HG03565 (cell line): ENCODE measurements at regions not wholly inside any gene's neighbourhood (a gene's known extent, or its start where the extent isn't known, plus 50 kb on each side); places are given as distances from the start of the nearest gene placed in this dataset.
A peak's percentile ranks its signal among the peaks of the same experiment; 100 is the strongest.

Source experiments
- ATAC-seq: cut with Tn5 transposase; IDR thresholded peaks from one replicate; pipeline ENCODE4 v1.9.1; 2021; ENCODE audit warnings: mild to moderate bottlenecking, moderate library complexity; ENCODE audit not compliant: unreplicated experiment

DNA sequence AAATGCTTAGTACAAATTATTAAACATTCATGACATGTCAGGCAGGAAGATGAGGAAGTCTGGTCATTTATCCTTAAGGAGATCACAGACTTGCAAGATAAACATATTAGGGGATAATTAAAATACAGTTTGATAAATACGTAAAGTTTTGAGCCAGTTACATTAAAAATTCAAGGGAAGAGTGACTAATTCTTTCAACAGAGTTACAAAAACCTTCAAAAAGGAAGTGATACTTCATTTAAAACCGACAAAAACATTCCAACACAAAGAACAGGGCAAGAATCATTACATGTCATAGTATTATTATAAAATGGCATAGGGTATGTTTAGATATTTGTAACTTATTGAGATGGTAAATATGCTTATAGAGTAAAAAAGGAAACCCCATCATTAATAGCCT, 636.0 kb downstream of the NR4A2 start:
- no peak for ATAC-seq

DNA sequence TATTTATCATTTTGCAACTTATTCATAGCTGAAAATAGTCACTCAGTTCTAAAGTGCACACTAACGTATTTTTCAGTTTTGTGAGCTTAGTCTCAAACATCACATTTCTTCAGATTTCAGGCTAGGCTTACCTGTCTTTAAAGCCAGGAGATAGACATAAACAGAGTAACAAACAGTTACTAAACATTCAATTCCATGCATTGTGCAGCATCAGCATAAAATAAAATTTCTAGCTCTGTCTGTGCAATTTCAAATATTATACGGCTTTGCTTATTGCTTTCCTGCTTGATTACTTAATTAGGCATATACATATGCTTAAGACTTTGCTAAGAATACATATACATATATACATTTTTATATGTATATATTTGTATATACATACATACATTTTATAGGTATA, 637.0 kb downstream of the NR4A2 start:
- no peak for ATAC-seq

DNA sequence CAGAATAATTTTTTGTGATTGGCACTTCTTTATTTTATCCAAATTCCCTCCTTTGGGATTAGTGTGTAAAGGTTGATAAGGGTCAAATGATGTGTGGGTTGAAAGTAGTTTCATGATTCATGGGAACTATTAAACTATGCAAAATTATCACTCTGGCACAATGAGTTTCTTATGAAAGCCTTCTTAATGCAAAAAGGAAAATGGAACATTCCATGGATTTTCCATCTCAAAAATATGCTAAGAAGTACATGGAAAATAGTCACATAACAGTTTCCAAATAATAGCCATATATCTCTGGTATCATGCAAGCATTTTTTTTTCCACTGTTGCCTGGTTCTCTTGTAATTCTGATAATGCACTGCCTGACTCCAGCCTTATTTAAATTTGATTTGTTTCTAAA, 639.7 kb downstream of the NR4A2 start:
- ATAC-seq: no peak

DNA sequence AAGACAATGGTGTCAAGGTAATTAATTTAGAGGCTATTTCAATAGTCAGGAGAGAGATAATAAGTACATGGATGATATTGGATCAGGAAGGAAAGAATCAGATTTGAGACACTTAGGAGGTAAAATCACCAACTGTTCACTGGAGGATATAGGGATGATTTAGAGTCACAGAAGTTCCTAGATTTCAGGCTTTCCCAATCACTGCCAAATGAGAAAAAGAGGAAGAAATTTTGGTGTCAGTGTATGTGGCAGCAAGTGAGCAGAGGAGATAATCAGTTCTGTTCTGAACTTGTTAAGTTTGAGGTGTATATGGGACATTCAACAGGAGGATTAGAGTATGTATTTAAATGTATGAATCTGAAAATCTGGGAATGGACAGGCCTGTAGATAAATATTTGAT, 640.4 kb downstream of the NR4A2 start:
- ATAC-seq: no peak

DNA sequence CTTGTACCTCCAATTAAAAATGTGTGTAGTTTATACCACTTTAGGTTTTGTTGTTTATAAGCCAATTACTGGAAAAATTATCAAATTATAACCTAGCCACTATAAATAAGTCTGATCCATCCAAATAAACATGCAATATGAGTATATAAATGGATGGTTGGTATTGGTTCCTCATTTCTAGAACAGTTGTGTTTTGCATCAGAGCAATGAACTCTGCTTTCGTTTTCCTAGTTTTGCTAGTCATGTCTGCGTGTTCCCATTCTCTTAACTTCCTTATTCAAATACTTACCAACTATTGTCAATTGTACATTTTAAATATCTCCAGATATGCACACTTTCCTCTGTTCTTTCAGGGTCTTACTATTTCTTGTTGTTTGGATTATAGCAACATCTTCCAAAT, 641.7 kb downstream of the NR4A2 start:
- ATAC-seq: peak; percentile 90

DNA sequence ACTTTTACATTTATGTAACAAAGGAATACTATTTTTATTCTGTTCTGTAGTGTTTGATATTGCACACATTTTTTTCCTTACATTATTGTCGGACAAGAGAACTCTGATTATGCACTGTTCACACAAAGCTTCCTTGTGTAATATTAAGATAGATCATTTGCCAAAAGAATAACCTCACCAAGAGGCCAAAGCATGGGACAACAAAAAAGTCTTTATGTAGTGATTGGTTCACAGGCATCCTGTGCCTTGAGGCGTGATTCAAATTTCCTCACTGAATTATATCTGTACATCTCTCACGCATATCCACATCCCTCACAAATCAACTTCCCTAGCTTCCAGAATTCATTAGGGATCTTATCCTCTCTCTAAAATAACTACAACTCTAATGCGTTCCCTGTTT, 642.7 kb downstream of the NR4A2 start:
- ATAC-seq: no peak

DNA sequence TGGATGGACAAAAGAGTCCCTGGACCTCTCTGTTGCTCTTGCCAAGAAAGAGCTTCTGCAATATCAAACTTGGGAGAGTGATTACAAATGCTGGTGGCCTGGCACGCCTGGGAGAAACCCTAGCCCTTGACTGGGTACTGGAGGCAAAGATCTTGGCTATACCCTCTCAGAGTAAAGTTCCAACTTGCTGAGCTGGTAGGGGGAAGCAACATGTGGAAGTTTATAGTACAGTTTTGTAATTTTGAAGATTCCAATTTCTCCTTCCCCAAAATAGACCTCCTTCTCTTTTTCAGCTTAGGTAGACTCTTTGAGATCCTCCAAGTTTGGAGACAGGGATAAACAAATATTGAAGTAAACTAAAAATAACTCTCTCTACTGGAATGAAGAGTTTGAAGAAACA, 645.3 kb downstream of the NR4A2 start:
- ATAC-seq: no peak

DNA sequence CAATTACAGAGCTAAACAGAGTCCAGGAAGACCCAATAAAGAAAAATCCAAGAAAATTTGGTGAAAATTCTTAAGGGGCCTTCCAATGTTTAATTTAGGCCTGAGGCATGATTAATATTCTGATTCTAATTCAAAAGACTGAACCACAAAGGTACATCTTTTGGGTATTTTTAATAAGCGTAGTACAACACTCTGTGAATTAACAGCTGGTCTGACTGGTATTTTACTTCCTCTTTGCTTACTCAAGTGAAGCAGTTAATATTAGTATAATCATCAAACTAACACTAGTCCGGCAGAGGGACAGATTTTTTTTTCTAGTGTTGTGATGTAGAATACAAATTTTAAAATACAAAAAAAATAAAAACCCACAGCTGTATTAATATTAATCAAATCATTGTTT, 652.9 kb downstream of the NR4A2 start:
- peak; percentile 42 for ATAC-seq

DNA sequence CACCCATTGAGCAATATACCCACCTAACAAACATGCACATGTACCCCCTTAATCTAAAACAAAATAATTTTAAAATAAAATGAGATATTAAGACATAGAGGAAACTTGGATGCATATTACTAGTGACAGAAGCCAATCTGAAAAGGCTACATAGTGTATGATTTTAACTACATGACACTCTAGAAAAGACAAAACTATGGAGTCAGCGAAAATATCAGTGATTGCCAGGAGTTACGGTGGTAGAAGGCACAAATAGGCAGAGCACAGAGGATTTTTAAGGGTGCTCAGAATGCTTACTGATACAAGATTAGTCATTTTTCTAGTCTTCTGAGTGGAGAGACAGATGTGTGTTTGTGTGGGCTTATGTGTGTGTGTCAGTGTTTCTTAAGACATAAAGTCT, 656.6 kb downstream of the NR4A2 start:
- ATAC-seq: no peak

DNA sequence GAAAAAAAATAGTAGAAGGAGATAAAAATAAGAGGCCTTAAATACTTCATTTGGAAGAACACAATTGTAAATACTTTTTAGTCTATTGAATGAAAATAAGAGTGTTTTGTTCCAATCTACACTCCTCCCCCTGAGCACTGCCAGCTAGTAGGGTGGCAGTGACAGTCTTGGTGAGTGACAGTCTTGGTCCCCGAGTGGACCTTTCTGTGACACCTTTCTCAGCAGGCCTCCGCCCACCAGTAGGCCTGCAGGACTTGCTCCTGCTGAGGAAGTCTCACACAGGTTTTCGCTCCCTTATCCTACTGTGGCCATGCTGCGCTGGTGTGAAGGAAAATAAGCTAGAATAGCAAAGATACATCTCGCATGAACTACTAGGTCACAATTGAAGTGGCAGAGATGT, 666.8 kb downstream of the NR4A2 start:
- ATAC-seq: no peak

DNA sequence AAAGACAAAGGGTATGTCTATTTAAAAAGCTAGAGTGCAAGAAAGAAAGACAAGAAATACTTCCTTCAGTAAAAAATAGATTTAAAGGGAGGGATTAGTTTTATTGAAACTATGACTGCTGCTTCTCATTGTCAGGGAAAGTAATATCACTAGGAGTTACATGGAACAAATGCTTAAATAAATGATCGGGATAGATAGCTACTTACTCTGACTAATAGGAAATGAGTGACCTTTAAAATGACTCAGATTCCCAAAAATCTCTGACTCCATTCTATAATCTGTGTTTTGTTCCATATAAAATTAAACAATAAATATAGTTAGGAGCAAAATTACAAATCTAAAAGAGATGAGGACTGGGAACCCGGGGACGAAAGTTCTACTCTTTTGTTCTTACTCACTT, 669.3 kb downstream of the NR4A2 start:
- ATAC-seq: no peak

DNA sequence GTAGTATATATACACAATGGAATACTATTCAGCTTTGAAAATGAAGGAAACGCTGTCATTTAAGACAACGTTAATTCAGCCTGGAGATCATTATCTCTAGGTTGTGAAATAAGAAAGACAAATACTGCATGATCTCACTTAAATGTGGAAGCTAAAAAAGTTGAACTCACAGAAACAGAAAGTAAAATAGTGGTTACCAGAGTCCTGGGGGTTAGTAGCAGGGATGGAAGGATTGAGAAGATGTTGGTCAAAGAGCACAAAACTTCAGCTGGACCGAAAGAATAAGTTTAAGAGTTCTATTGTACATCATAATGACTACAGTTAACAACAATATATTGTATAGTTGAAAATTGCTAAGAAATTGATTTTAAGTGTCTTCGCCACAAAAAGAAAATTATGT, 670.3 kb downstream of the NR4A2 start:
- ATAC-seq: no peak

DNA sequence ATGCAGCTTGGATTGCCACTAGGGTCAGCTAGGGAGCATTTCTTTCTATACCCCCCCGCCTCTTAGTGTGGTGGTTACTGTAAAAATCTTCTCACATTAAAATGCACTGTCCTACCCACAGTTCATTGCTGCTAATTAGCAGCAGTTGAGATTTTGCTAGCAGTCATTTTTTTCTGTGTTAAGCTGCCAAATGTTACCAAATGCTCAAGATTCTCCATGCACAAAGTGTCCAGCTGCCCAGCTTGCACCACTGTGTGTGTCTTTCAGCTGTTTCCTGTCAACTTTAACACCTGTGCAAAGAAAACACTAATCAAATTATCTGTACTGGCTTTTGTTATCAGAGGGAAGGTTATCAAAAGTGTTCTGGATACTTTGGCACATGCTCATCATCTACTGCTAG, 679.3 kb downstream of the NR4A2 start:
- ATAC-seq: no peak

DNA sequence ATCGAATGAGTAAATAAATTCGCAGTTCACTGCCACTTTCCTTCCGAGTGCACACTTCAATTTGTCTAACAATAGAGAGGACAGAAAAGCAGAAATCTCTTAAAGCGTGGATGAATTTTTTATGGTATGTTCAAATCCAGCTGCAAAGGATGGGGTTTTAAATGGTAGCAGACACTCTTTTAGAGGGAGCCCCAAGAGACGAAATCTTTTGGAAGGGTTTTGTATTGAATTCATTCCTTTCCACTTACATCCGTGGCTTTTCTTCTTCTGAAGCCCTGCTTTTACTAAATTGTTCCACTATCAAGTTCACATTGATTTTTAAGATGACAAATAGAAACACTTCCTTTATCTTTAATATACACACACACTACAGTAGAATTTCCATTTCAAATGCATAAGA, 680.7 kb downstream of the NR4A2 start:
- ATAC-seq: no peak

DNA sequence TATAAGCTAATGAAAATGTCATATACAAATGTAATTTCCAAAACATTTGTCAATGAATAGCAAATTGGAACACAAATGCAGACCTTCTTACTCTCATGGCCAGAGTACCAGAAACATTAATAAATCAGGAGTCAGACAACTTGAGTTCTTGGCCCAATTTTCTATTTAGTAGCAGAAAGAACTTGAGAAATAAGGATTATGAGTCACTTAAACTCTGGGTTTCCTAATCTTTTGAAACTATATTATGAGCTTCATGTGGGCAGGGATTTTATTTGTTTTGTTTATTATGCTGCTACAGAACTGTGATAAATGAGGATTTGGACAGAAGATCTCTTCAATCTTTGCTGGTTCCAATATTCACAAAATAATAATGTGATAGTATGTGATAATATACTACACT, 686.7 kb downstream of the NR4A2 start:
- no peak for ATAC-seq

DNA sequence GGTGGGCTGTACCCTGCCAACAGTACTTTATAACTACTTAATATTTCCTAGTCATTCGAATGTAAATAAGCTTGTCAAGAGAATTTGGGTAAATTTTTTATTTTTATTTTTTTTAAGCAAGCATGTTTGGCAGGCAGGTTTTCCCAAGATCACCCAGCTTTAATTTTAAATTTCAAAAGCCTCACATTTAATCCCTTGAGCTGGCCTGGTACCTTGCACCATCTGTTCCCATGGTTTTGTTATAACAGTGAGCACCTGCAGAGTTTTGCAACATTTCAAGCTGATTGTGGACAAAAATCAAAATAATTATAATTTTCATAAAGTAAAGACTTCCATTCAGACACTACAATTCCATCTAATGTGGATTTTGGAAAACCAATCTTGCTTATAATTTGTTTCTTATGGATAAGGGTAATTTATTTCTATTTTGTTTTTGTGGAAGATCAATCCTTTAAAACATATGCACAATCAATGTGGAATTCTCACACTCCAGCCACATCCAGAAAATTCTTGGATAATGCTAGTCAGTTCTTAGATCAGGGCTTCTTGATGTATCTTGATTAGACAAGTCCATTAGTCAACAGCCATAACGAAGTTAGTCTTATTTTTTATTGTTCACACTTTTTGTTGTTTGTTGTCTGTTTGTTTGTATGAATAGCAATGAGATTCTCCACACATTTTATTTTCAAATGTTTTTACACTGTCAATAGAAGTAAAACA, 689.3 kb downstream of the NR4A2 start:
- no peak for ATAC-seq

DNA sequence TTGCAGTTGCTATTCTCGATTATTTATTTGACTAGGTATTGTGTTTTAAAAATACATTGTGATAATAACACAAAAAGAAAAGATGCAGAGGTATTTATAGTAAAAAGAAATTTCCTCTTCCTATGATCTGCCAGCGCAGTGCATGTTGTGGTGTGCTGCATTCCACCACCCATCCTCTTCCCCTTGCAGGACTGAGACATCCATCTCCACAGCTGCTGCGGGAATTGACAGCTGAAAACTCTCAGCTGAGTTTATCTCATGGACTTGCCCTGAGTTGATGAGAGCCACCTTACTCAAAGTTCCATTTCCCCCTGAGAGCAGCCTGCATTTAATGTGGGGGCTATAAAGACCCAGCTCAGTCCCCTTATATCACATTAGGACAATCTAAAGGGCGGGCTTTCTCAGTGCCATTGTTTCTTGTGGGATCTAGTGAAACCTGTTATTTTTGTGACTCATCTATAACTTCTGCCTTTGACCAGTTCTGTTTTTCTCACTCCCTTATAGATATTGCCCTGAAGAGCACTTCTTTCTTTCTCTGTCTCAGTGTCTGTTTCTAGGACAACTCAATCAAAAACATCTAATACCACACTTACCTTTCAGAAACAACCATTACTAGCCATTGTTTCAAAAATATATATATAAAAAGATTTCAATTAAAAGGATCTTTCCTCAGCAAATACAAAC, 698.5 kb downstream of the NR4A2 start:
- ATAC-seq: peak; percentile 64

DNA sequence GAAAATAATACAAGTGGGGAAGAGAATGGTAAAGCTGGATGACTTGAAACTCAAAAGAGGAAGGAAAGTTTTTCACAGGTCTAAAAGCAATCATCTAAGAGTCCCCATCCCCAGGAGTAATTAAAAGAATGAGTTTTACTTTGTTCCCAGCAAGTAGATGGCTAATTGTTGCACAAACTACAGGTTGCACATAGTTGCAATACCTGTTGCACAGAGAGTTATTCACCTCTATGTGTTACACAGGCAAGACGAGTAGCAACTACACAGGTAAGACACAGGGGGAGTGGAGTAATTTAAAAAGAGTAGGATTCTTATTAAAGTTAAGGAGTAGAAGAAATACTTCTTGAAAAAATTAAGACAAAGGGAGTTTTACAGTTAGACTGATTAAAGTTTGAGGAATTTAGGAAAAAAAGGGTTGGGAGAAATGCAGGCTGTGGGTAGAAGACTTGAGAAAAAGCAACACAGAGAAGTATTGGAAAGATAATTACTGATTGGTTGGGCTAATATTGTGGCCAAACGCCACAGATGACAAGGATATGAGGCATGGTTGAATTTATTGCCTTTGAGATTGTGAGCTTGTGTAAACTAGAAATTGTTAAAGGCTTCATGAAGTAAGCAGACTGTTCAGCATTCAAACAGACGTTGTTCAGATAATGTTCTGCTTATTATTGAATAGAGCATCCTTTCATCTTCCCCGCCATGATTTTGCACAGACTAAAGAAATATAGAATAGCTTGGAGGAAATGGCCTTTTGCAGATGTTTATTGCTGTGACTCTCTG, 699.3 kb downstream of the NR4A2 start:
- ATAC-seq: no peak

DNA sequence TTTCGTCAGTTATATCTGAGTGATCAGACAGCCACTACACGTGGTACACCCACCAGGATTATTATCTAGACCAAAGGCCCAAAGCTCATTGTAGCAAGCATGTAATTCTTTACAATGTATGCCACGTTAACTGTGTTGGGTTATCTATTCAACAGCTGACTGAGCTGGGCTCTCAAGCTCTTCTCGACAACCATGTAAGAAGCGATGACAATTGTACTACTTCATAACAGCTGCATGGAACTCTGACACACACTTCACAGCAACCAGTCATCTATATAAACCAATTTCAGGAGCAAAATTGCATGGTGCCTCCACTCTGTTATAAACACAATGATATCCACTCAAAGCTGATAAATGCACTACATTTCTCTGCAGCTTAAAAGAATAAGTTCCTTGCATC, 701.8 kb downstream of the NR4A2 start:
- ATAC-seq: no peak

DNA sequence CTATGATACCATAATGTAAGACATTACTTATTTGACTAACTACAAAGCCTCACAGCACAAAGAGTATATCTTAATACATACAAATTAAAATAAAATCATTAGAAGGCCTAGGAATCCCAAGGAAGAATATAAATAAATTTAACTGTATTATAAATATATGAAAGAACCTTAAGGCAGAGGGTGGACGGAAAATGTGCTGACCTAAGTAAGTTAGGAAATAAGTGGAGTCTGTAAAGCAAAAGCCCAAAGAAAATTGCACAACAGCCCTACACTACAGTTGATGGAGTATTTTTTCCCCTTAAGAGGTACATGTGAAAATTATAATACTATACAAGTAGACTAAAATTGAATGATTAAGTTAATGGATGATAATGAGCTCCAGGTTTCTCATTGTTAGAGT, 710.1 kb downstream of the NR4A2 start:
- ATAC-seq: no peak

DNA sequence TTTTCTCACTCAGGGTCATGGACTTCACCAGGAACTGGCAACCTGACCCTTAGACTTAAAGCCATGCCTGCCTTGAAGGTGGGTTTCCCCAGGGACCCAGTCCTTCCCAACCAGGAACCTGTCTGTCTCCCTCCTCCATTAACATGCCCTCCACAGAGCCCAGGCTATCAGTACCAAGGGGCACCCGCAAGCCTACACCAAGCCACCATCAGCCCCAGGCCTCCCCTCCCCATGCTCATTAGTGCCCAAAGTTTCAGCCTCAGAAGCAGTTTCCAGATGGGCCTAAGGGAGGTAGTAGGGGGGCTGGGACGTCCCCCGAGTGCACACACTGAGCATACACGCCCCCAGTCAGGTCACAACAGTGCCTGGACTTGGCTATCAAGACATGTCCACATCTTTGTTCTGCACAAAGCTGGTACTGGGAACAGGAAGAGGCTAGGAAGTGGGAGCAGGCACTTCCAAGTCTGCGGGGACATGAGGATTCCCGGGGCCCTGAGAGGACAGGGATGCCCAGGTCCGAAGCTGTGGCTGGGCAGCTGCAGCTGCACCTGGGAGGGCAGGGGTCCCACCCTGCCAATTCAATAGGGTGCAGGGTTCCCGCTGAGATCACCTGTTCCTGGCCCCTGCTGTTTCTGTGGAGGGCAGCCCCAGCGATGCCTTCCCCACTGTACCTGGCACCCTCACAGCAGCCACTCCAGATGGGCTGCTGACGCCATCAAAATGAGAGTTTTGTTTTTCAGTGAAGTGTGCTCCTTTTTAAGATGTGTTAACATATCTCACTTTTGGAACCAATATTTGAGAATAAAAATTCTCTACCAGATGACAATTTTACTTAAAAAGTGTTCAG, 731.4 kb downstream of the NR4A2 start:
- ATAC-seq: no peak
